H9 (cell line): ENCODE measurements at regions not wholly inside any gene's neighbourhood (a gene's known extent, or its start where the extent isn't known, plus 50 kb on each side); places are given as distances from the start of the nearest gene placed in this dataset.

ENCODE experiments used
- DNase-seq: peaks from one replicate; pipeline ENCODE4 v3.0.0-alpha.2; 2017
- H2AFZ ChIP-seq: one replicate; pipeline ENCODE4 v1.6.1; 2013; ENCODE audit warnings: mild to moderate bottlenecking, low read length, control low read depth, moderate library complexity
- H2AK5ac ChIP-seq: 2 replicates; pipeline ENCODE4 v1.6.1; 2013; ENCODE audit warnings: low read length, control low read depth, mixed read lengths; ENCODE audit not compliant: insufficient read length
- H2BK120ac ChIP-seq: one replicate; pipeline ENCODE4 v1.6.1; 2013; ENCODE audit warnings: low read depth, mild to moderate bottlenecking, low read length, control low read depth, inconsistent platforms; ENCODE audit not compliant: poor library complexity, severe bottlenecking
- H2BK12ac ChIP-seq: 2 replicates; pipeline ENCODE4 v1.6.1; 2013; ENCODE audit warnings: low read length, control low read depth, mixed read lengths, low read depth; ENCODE audit not compliant: insufficient read length
- H2BK15ac ChIP-seq: 2 replicates; pipeline ENCODE4 v1.6.1; 2013; ENCODE audit warnings: low read depth, low read length, control low read depth
- H2BK20ac ChIP-seq: one replicate; pipeline ENCODE4 v1.6.1; 2013; ENCODE audit warnings: low read depth, mild to moderate bottlenecking, low read length, control low read depth, inconsistent platforms; ENCODE audit not compliant: poor library complexity, severe bottlenecking
- H2BK5ac ChIP-seq: 2 replicates; pipeline ENCODE4 v1.6.1; 2013; ENCODE audit warnings: low read length, control low read depth, mixed read lengths; ENCODE audit not compliant: insufficient read length
- H3K14ac ChIP-seq: 2 replicates; pipeline ENCODE4 v1.6.1; 2013; ENCODE audit warnings: low read length, control low read depth; ENCODE audit not compliant: insufficient read depth
- H3K18ac ChIP-seq: 2 replicates; pipeline ENCODE4 v1.6.1; 2013; ENCODE audit warnings: low read depth, mild to moderate bottlenecking, mixed read lengths, low read length, control low read depth; ENCODE audit not compliant: insufficient read length
- H3K23ac ChIP-seq: 2 replicates; pipeline ENCODE4 v1.6.1; 2013; ENCODE audit warnings: low read length, control low read depth, mixed read lengths, low read depth; ENCODE audit not compliant: insufficient read length
- H3K23me2 ChIP-seq: 2 replicates; pipeline ENCODE4 v1.6.1; 2013; ENCODE audit warnings: low read depth, mild to moderate bottlenecking, mixed read lengths, low read length, control low read depth; ENCODE audit not compliant: insufficient read length, poor library complexity, severe bottlenecking
- H3K27ac ChIP-seq: 2 replicates; pipeline ENCODE4 v1.5.1; 2013; ENCODE audit warnings: low read length, control low read depth, mixed read lengths, low read depth; ENCODE audit not compliant: insufficient read length
- H3K27me3 ChIP-seq: 2 replicates; pipeline ENCODE4 v1.6.1; 2013; ENCODE audit warnings: low read length, control low read depth, inconsistent platforms; ENCODE audit not compliant: insufficient read depth
- H3K4ac ChIP-seq: 2 replicates; pipeline ENCODE4 v1.6.1; 2013; ENCODE audit warnings: low read depth, mild to moderate bottlenecking, control low read depth, inconsistent platforms, low read length, moderate library complexity
- H3K4me1 ChIP-seq: 2 replicates; pipeline ENCODE4 v1.6.1; 2013; ENCODE audit warnings: low read length, control low read depth, inconsistent platforms; ENCODE audit not compliant: insufficient read depth
- H3K4me2 ChIP-seq: 2 replicates; pipeline ENCODE4 v1.6.1; 2013; ENCODE audit warnings: low read length, control low read depth, mixed read lengths; ENCODE audit not compliant: insufficient read length, insufficient read depth
- H3K56ac ChIP-seq: 2 replicates; pipeline ENCODE4 v1.6.1; 2013; ENCODE audit warnings: low read depth, mild to moderate bottlenecking, mixed read lengths, low read length, control low read depth; ENCODE audit not compliant: insufficient read length
- H3K79me1 ChIP-seq: 2 replicates; pipeline ENCODE4 v1.6.1; 2013; ENCODE audit warnings: low read depth, mild to moderate bottlenecking, moderate library complexity, low read length, control low read depth, inconsistent platforms; ENCODE audit not compliant: insufficient read depth, poor library complexity, severe bottlenecking
- H3K79me2 ChIP-seq: 2 replicates; pipeline ENCODE4 v1.6.1; 2013; ENCODE audit warnings: low read length, control low read depth, inconsistent platforms; ENCODE audit not compliant: insufficient read depth
- H3K9ac ChIP-seq: 2 replicates; pipeline ENCODE4 v1.6.1; 2013; ENCODE audit warnings: low read length, control low read depth, mixed read lengths; ENCODE audit not compliant: insufficient read length; ENCODE audit errors: extremely low read depth
- H3K9me3 ChIP-seq: one replicate; pipeline ENCODE4 v1.6.1; 2013; ENCODE audit warnings: low read depth, low read length, inconsistent platforms; ENCODE audit not compliant: control insufficient read depth
- H3T11ph ChIP-seq: one replicate; pipeline ENCODE4 v1.6.1; 2013; ENCODE audit warnings: mild to moderate bottlenecking, low read length, control low read depth, inconsistent platforms
- H4K20me1 ChIP-seq: one replicate; pipeline ENCODE4 v1.6.1; 2013; ENCODE audit not compliant: control insufficient read depth, insufficient read length, insufficient read depth
- H4K5ac ChIP-seq: 2 replicates; pipeline ENCODE4 v1.6.1; 2013; ENCODE audit warnings: low read depth, mild to moderate bottlenecking, mixed read lengths, low read length, control low read depth; ENCODE audit not compliant: insufficient read length
- H4K8ac ChIP-seq: replicated peaks from 2 replicates; pipeline ENCODE4 v1.6.1; 2013; ENCODE audit warnings: low read length, control low read depth, mixed read lengths, low read depth; ENCODE audit not compliant: insufficient read length
- H4K91ac ChIP-seq: 2 replicates; pipeline ENCODE4 v1.6.1; 2013; ENCODE audit warnings: low read depth, mild to moderate bottlenecking, moderate library complexity, mixed read lengths, low read length, control low read depth; ENCODE audit not compliant: insufficient read length
- H3K27ac Mint-ChIP-seq, 3 experiments: 2 replicates in 2 of 3; 3 replicates in 1 of 3; pipeline ENCODE4 v1.8.0; 2020 to 2021; ENCODE audit warnings: mixed read lengths in 3 of 3, mild to moderate bottlenecking in 1 of 3, moderate library complexity in 1 of 3
- H3K27me3 Mint-ChIP-seq: 2 replicates; pipeline ENCODE4 v1.8.0; 2021; ENCODE audit warnings: low read depth, mild to moderate bottlenecking, moderate library complexity, mixed read lengths
- H3K36me3 Mint-ChIP-seq, 3 experiments: 2 replicates in 2 of 3; 3 replicates in 1 of 3; pipeline ENCODE4 v1.8.0; 2020 to 2021; ENCODE audit warnings: low read depth in 3 of 3, mixed read lengths in 3 of 3; ENCODE audit not compliant: insufficient read depth in 1 of 3
- H3K4me1 Mint-ChIP-seq, 2 experiments: 2 replicates each; pipeline ENCODE4 v1.8.0; 2020; ENCODE audit warnings: mixed read lengths in 2 of 2
- H3K4me3 Mint-ChIP-seq, 2 experiments: 2 replicates in 1 of 2; 3 replicates in 1 of 2; pipeline ENCODE4 v1.8.0; 2020 to 2021; ENCODE audit warnings: mild to moderate bottlenecking in 2 of 2, mixed read lengths in 2 of 2, moderate library complexity in 1 of 2
- H3K9me3 Mint-ChIP-seq, 2 experiments: 2 replicates in 1 of 2; 3 replicates in 1 of 2; pipeline ENCODE4 v1.8.0; 2020; ENCODE audit warnings: mild to moderate bottlenecking in 2 of 2, mixed read lengths in 2 of 2, moderate library complexity in 1 of 2
- WGBS: extraction: QIAGEN DNeasy Blood & Tissue Kit; methylation state at CpG from one replicate; pipeline ENCODE4 v1.1.7; 2013; ENCODE audit warnings: missing lambda C conversion rate, low lambda C conversion rate, mixed read lengths; ENCODE audit not compliant: insufficient read length; ENCODE audit errors: extremely low coverage; 5-methylcytosine and 5-hydroxymethylcytosine counted together
- TF ChIP-seq, protein P1 (sequence below): fragments of 200-600 bp; sonication (generic); conservative IDR thresholded peaks from 3 replicates; pipeline ENCODE4 v1.8.0; 2021; ENCODE audit warnings: antibody characterized with exemption, mild to moderate bottlenecking

DNA sequence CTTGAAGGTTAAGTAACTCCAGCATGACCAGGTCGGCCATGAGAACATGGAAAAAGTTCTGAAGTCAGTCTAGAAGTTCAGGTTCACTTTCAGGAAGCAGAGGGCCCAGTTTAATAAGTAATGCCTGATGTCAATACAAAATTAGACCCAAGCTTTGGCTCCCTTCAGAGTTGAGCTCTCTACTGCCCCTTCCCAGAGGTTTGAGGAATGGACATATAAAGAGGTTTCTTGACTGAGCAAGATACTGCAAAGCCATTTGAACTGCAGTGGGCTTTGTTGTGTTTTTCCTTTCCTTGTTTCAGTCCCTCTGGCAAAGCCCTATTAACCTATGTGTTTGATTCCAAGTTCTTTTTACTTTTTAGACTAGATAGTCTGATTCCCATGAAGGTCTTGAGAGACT is 97.8 kb upstream of the PREP start:
- WGBS = no CpG with 5 or more reads among the region's 1 CpG
- Histone ChIP-seq H2BK15ac (no peak overlapping the region), H4K91ac (no peak overlapping the region), H3K27me3 (no peaks in the 10 kb centered on the region), H3K9ac (no peak overlapping the region), H3K79me2 (no peaks in the 10 kb centered on the region), H3K4me1 (no peaks in the 10 kb centered on the region), H2BK12ac (no peak overlapping the region), H3K23ac (no peak overlapping the region), H2AK5ac (no peak overlapping the region), H2BK20ac (no peak overlapping the region), H3K4me2 (no peak overlapping the region), H2BK120ac (no peak overlapping the region), H4K20me1 (no peaks in the 10 kb centered on the region), H3K14ac (no peak overlapping the region), H3K23me2 (no peaks in the 10 kb centered on the region), H2AFZ (no peak overlapping the region), H3K4ac (no peak overlapping the region), H3T11ph (no peak overlapping the region), H3K27ac (no peak overlapping the region), H4K8ac (no peak overlapping the region), H4K5ac (no peak overlapping the region), H3K56ac (no peak overlapping the region), H3K9me3 (no peaks in the 10 kb centered on the region), H3K79me1 (no peaks in the 10 kb centered on the region), H3K18ac (no peak overlapping the region), H2BK5ac (no peak overlapping the region)
- Mint-ChIP-seq H3K27ac (no peak overlapping the region), H3K4me1 (no peaks in the 10 kb centered on the region), H3K27me3 (no peaks in the 10 kb centered on the region), H3K36me3 (no peaks in the 10 kb centered on the region), H3K9me3 (no peaks in the 10 kb centered on the region), H3K4me3 (no peak overlapping the region)
- TF ChIP-seq, protein P1, sequence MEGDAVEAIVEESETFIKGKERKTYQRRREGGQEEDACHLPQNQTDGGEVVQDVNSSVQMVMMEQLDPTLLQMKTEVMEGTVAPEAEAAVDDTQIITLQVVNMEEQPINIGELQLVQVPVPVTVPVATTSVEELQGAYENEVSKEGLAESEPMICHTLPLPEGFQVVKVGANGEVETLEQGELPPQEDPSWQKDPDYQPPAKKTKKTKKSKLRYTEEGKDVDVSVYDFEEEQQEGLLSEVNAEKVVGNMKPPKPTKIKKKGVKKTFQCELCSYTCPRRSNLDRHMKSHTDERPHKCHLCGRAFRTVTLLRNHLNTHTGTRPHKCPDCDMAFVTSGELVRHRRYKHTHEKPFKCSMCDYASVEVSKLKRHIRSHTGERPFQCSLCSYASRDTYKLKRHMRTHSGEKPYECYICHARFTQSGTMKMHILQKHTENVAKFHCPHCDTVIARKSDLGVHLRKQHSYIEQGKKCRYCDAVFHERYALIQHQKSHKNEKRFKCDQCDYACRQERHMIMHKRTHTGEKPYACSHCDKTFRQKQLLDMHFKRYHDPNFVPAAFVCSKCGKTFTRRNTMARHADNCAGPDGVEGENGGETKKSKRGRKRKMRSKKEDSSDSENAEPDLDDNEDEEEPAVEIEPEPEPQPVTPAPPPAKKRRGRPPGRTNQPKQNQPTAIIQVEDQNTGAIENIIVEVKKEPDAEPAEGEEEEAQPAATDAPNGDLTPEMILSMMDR = peak; percentile 51
- no peak for DNase-seq
